GM18526 (cell line): ENCODE measurements at regions not wholly inside any gene's neighbourhood (a gene's known extent, or its start where the extent isn't known, plus 50 kb on each side); places are given as distances from the start of the nearest gene placed in this dataset.

ENCODE experiments used
- POLR2A ChIP-seq: IDR thresholded peaks from 3 replicates; pipeline ENCODE4 v1.6.1; 2011; ENCODE audit not compliant: insufficient read length; ENCODE audit errors: extremely low read depth

DNA sequence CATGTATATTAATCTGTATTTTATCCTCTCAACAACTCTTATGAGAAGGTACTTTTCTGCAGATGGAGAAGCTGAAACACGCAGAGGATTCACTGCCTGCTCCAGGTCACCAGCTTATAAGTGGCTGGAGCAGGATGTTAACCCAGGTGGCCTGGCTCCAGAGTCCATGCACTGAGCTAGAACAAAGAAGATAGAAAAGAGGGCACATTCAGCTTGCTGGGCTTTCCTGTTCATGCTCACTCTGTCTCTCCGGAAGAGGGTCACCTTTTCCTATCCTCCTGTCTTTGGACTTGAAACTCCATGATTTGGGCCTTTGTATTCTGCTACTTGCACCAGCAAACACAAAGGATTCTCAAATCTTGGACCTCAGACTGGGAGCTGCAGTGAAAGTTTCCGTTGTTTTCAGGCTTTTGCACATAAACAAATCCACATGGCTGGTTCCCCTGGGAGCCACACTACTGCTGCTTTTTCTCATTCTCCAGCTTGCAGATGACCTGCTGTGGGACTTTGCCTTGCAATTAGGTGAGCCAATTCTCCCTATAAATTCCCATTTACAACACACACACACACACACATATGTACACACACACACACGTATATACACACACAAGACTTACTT, 117.3 kb upstream of the GRK3 start:
- TF ChIP-seq POLR2A = no peak

DNA sequence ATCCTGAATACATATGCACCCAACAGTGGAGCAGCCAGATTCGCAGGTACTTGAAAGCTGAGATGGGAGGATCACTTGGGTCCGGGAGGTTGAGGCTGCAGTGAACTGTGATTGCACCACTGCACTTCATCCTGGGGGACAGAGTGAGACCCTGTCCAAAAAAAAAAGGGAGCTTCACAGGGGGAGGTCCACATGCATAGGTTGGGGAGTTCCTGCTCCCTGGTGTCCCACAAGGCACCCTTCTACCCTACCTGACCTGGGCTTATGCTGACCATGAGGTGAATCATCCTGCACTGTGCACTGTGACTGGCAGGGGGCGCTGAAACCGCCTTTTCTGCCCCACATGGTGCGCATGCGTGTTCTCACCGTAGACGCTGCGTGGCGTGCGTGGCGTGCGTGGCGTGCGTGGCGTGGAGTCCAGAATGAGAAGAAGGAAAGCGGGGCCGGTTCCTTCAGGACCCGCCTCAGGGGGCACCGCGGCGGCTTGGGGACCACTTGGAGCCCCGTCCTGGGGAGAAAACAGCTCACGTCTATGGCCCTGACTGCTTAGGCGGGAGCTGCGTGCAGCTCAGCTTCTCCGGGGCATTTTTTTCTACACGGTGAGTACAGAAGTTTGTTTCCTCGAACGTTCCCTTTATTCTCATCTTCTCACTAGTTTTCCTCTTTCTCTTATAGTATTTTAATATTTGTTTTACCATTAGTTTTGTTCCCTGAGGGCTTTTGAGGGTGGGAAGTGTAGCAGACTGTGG, 116.6 kb upstream of the GRK3 start:
- peak; percentile 85 for TF ChIP-seq POLR2A

DNA sequence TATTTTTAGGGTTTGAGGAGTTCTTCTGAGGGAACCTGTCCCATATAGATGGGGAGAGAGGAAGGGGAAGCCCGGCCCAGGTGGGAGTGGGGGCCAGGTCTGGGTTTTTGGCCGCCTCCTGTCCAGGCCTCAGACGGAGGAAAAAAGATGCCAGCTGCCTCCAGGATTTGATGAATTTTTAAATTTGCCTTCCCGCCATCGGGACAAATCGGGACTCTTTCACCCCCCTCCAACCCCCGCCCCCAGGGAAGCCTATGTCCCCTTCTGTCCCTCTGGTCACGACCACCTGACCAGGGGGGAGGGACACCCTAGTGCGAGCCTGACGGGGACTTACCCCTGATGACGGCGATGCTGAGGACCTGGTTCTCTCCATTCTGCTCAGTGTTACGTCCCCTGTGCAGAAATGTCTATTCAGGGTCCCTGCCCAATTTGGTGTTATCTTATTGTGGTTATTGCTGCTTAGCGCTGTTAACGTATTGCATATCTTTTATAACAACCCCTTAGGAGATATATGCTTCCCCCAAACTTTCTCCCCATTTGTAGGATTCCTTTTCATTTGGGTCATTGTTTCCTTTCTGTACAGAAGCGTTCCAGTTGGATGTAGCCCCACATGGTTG, 115.9 kb upstream of the GRK3 start:
- TF ChIP-seq POLR2A = no peak

DNA sequence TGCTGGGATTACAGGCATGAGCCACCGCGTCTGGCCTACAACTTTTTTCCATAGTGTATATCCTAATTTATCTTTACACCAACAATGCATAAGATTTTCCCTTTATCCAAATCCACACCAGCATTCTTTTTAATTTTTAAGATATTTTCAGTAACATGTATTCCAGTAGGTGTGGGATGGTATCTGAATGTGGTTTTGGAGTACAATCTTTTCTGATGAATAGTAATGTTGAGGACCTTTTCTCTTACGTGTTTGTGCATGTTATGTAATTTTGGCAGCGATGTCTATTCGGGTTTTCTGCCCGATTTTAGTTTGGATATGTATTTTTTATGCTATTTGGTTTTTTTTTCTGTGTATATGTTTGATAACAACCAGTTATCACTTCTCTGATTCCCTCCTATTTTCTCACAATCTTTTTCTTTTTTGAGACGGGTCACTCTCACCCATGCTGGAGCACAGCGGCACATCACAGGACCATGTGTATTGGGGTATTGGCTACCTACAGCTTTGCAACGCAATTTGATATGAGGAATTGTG, 114.6 kb upstream of the GRK3 start:
- TF ChIP-seq POLR2A = no peak

DNA sequence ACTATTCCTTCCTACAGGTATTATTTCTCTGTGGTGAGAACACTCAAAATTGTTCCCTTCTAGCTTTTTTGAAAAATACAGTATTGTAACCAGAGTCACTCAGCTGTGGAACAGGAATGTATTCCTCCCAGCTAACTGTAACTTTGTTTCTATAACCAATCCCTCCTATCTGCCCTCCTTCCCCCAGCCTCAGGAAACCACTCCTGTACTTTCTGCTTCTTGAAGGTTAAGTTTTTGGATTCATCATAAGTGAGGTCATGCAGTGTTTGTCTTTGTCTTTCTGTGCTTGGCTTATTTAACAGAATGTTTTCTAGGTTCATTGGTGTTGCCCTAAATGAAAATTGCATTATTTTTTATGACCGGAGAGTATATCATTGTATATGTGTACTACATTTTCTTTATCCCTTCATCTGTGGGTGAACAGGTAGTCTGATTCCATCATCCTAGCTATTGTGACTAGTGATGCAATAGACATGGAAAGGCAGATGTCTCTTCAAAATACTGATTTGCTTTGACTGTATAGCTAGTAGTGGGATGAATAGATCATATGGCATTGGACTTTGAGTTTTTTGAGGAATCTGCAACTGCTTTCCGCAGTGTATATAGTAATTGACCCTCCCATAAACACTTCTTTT, 112.9 kb upstream of the GRK3 start:
- TF ChIP-seq POLR2A = no peak

DNA sequence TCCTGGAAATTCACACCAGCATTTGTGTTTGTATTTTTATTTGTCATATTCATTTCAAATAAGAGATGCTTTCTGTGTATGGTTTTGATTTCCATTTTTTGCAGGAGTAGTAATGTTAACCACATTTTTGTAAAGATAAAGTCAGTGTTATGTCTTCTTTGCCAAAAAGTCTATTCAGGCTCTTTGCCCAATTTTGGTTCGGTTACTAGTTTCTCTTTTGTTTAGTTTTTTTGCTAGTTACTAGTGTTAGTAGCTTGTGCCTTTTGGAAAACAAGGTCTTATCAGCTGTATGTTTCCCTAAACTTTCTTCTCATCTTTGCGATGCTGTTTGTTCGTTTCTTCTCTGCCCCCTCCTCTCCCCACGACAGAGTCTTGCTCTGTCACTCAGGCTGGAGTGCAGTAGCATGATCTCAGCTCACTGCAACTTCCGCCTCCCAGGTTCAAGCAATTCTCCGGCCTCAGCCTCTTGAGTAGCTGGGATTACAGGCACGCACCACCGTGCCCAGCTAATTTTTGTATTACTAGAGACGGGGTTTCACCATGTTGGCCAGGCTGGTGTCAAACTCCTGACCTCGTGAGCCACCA, 112.3 kb upstream of the GRK3 start:
- TF ChIP-seq POLR2A = no peak

DNA sequence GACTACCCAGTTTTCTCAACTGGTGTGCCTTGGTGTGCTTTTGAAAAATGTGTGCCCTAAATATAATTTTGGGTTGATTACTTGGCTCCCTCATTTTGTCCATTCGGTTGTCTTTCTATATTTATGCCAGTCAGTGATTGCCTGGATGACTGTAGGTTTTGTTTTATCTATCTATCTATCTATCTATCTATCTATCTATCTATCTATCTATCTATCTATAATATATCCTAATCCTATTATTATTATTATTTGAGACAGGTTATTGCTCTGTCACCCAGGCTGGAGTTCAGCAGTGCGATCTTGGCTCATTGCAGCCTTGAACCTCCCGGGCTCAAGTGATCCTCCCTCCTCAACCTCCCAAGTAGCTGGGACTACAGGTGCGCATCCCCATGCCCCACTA, 111.4 kb upstream of the GRK3 start:
- TF ChIP-seq POLR2A = no peak

DNA sequence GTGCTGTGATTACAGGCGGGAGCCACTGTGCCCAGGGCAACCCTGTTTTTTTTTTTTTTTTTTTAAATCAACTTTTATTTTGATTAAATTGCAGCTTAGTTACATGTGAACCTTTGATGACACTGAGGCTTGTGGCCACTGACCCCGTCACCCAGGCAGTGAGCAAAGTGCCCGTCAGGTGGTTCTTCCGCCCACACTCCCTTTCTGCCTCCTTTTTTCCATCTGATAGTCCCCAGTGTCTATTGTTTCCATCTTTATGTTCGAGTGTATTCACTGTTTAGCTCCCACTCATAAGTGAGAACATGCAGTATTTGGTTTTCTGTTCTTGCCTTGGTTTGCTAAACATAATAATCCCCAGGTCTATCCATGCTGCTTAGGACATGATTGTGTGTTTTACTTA, 110.9 kb upstream of the GRK3 start:
- no peak for TF ChIP-seq POLR2A

DNA sequence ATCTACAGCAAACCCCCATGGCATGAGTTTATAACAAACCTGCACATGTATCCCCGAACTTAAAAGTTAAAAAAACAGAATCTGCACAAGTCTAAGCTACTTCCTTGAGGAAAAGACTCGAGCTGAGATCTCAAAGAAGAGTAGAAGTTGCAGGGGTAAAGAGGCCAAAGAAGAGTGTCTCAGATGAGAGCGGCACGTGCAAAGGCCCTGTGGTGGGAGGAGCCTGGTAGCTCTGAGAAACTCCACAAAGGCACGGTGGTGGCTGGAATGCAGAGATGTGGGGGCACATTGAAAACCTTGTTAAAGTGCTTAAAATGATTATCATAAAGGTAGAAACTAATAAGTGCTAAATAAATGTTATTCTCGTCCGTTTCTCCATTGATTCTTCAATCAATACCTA, 103.2 kb upstream of the GRK3 start:
- TF ChIP-seq POLR2A = no peak

DNA sequence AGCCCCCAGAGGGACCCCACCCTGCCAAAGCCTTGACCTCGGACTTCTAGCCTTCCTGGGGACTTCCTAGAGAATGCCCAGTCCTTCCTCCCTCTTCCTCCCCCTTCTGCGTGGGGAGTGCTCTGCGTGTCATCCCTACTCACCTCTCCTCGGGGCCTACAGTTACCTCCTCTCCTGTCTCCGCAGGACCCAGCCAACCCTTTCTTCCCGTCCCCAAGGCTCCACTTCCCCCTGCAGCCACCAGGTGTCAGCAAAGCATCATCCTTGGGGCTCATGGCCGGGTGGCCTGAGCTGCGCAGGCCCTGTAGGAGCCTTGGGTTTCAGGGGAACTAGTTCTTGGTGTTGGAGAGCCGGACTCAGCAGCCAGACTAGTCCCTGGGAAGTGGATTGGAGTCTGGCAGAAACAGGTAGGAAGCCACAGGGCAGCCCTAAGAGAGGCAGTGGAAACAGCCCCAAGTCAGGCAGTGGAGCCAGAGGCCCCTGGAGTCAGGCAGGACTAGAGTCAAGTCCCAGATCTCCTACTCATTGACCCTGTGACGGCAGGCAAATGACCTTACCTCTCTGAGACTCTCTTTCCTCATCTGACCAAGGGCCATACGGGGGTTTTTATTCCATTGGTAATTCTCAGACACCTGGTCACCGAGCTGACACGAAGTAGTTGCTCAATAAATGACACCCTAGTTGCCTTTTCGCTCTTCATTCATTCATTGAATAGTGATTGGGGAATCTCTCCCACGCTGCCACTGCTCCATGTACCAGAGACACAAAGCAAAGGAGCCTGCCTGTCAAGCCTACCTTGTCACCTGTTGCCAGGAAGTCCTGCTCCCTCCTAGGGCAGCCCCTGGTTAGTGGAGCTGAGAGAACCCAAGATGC, 101.8 kb upstream of the GRK3 start:
- TF ChIP-seq POLR2A = peak; percentile 20

DNA sequence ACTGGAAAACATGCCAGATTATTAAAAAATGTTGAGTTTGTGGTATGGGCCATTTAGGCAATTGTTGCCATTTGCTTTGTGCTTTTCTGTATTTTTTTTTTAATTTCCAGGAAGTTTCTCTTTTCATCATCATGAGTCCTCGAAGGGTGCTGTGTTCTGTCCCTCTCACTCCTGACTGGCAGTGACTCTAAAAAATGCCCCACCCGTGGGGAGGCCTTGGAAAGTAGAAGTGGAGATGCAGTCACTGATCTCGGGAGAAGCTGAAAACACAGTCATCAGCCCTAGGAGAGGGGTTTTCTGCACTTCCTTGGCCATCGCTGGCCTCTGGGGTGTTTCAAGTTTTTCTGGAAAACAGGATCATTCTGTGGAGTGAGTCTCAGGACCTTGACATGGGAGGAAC, 98.5 kb upstream of the GRK3 start:
- no peak for TF ChIP-seq POLR2A

DNA sequence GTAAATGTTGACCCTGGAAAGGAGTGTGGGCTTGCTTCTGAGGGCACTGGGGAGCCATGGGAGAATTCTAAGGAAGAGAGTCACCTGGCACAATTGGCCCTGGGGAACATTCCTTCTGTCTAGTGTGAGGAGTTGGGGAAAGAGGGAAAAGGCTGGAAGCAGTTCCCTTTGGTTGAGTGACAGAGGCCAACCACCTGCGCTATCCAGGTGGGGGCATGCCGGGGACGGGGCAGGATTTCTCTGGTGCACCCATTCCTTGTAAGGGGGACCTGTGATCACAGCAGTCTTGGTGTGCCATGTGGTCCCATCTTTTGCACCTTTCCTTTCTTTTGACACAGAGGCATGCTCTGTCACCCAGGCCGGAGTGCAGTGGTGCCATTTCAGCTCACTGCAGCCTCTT, 92.1 kb upstream of the GRK3 start:
- TF ChIP-seq POLR2A = no peak

DNA sequence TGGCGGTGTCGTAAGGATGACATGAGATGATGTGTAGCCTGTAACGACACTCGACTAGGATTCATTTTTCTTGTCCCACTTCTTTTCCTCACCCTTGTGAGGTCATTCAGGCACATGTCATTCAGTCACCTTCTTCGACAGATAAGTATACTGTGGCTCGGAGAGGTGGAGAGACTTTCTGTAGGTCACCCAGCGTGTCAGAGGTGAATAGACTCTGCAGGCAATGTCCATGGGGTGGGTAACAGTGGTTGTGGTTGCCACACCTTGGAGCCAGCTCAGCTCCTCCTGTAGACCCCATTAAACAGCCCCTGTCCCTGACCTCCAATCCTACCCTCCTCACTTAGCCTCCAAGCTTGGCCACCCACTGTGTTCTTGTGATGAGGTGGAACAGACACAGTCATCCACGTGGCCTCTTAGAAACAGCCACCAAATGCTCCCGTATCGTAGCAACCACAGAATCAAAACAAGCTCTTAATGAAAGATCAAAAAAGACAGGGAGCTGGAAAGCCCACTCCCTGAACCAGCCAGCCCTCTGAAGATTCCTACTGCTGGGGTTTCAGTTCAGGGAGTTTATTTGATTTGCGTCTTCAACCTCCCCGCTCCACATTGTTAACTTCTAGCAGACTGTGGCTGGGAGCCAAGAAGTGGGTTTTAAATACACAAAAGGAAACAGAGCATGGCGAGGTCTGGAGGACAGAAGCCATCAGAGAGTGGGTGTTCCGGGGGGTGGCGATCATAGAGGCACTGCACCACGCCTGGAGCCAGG, 89.0 kb upstream of the GRK3 start:
- no peak for TF ChIP-seq POLR2A

DNA sequence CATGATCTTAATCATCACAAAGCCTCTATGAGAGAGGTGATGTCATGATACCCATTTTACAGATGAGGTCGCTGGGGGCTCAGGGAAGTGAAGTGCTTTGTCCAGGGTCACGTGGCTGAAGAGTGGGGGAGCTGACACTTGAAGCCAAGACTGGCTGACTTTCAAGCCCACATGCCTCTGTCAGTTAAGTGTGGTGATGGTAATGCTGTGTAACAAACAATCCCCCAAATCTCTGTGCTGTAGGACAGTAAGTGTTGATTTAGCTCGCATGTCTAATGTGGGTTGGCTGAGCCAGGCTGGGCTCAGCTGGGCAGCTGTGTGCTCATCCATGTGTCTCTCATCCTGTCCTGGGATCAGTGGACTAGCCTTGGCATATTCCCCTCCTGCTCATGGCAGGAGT, 87.1 kb upstream of the GRK3 start:
- no peak for TF ChIP-seq POLR2A
